Esophagus muscularis mucosa (tissue), 4 donors: ENCODE measurements at regions not wholly inside any gene's neighbourhood (a gene's known extent, or its start where the extent isn't known, plus 50 kb on each side); places are given as distances from the start of the nearest gene placed in this dataset.

Experiments used
- DNase-seq: peaks from one replicate; pipeline ENCODE4 v3.0.0-alpha.2; 2017; ENCODE audit errors: extremely low spot score
- H3K27ac ChIP-seq, 4 donors: fragments of 200-600 bp; sonication (generic); replicated peaks in 1 of 4; 1 replicate in 3 of 4; 2 replicates in 1 of 4; pipeline ENCODE4 v1.5.1; 2016 to 2019; ENCODE audit warnings: mild to moderate bottlenecking in 1 of 4
- H3K27me3 ChIP-seq, 4 donors: fragments of 200-600 bp; sonication (generic); one replicate each; pipeline versions ENCODE4 v1.5.1 to v1.6.0; 2016 to 2019
- H3K36me3 ChIP-seq, 4 donors: fragments of 200-600 bp; sonication (generic); one replicate each; pipeline ENCODE4 v1.5.1; 2016 to 2019
- H3K4me1 ChIP-seq, 4 donors: fragments of 200-600 bp; sonication (generic); one replicate each; pipeline ENCODE4 v1.5.1; 2016 to 2019
- H3K4me3 ChIP-seq, 4 donors: fragments of 200-600 bp; sonication (generic); 1 replicate in 2 of 4; 2 replicates in 2 of 4; pipeline ENCODE4 v1.5.1; 2016 to 2019; ENCODE audit warnings: mild to moderate bottlenecking in 4 of 4, moderate library complexity in 1 of 4
- H3K9me3 ChIP-seq, 4 donors: fragments of 200-600 bp; sonication (generic); 1 replicate in 3 of 4; 2 replicates in 1 of 4; pipeline ENCODE4 v1.5.1; 2016 to 2019
- EP300 ChIP-seq: sonication (generic); formaldehyde crosslinking; IDR thresholded peaks from one replicate; pipeline ENCODE4 v1.6.1; 2017; ENCODE audit warnings: antibody characterized with exemption
- POLR2A ChIP-seq: fragments of 450-650 bp; IDR thresholded peaks from one replicate; pipeline ENCODE4 v1.6.1; 2017; ENCODE audit warnings: antibody characterized with exemption, moderate library complexity, mild to moderate bottlenecking, low read depth
- POLR2AphosphoS5 ChIP-seq, 2 donors: sonication (generic); formaldehyde crosslinking; IDR thresholded peaks; one replicate each; pipeline ENCODE4 v1.6.1; 2017; ENCODE audit warnings: antibody characterized with exemption in 2 of 2
- WGBS: methylation state at CpG from one replicate; pipeline ENCODE4 v1.1.5; 2018; 5-methylcytosine and 5-hydroxymethylcytosine counted together
- intact Hi-C: fragments of 100-400 bp; cut with DNase I; formaldehyde crosslinking; loops from one replicate; pipeline ENCODE4 v1.15.1; 2023
- TF ChIP-seq, protein P1 (sequence below), 3 experiments: fragments of 200-600 bp in 2 of 3; fragments of 450-650 bp in 1 of 3; sonication (generic) in 2 of 3; IDR thresholded peaks; one replicate each; pipeline ENCODE4 v1.5.1; 2017 to 2019; ENCODE audit warnings: antibody characterized with exemption in 3 of 3, mild to moderate bottlenecking in 2 of 3, moderate library complexity in 1 of 3

- DNase-seq: no peak
- 87% methylated on average over 3 of the region's 3 CpGs for WGBS
These were observed 1008.6 kb downstream of the TSN start for GRCh38 chr2:122764014-122764413.

GRCh38 chr2:122780251-122780650 lies 1024.8 kb downstream of the TSN start:
- 90% methylated on average over 1 of the region's 1 CpG for WGBS
- Histone ChIP-seq H3K27ac (no peak overlapping the region), H3K27me3 (no peaks in the 10 kb centered on the region), H3K9me3 (peaks cover 0 to 3% (median 0%) of the 10 kb centered on the region in 4 donors), H3K36me3 (no peaks in the 10 kb centered on the region), H3K4me1 (no peaks in the 10 kb centered on the region), H3K4me3 (no peak overlapping the region)
- no peak for DNase-seq
- intact Hi-C loops: no loop called here
- TF ChIP-seq EP300: no peak
- TF ChIP-seq, protein P1, sequence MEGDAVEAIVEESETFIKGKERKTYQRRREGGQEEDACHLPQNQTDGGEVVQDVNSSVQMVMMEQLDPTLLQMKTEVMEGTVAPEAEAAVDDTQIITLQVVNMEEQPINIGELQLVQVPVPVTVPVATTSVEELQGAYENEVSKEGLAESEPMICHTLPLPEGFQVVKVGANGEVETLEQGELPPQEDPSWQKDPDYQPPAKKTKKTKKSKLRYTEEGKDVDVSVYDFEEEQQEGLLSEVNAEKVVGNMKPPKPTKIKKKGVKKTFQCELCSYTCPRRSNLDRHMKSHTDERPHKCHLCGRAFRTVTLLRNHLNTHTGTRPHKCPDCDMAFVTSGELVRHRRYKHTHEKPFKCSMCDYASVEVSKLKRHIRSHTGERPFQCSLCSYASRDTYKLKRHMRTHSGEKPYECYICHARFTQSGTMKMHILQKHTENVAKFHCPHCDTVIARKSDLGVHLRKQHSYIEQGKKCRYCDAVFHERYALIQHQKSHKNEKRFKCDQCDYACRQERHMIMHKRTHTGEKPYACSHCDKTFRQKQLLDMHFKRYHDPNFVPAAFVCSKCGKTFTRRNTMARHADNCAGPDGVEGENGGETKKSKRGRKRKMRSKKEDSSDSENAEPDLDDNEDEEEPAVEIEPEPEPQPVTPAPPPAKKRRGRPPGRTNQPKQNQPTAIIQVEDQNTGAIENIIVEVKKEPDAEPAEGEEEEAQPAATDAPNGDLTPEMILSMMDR (IDR thresholded peaks at IDR 0.05): no peak
- TF ChIP-seq POLR2A: no peak
- TF ChIP-seq POLR2AphosphoS5 (IDR thresholded peaks at IDR 0.05): no peak

More at GRCh38 chr2:122764014-122764413, 1008.6 kb downstream of the TSN start:
- H3K27me3 ChIP-seq: no peaks in the 10 kb centered on the region
- H3K4me3 ChIP-seq: no peak overlapping the region
- TF ChIP-seq POLR2AphosphoS5 (IDR thresholded peaks at IDR 0.05) (no peak), POLR2A (no peak), EP300 (no peak)
- TF ChIP-seq, protein P1 (IDR thresholded peaks at IDR 0.05): no peak
- no peaks in the 10 kb centered on the region for H3K4me1 ChIP-seq
- intact Hi-C loops: no loop called here
- peaks cover 0 to 23% (median 11%) of the 10 kb centered on the region in 4 donors for H3K9me3 ChIP-seq
- no peak overlapping the region for H3K27ac ChIP-seq
- no peaks in the 10 kb centered on the region for H3K36me3 ChIP-seq

DNA sequence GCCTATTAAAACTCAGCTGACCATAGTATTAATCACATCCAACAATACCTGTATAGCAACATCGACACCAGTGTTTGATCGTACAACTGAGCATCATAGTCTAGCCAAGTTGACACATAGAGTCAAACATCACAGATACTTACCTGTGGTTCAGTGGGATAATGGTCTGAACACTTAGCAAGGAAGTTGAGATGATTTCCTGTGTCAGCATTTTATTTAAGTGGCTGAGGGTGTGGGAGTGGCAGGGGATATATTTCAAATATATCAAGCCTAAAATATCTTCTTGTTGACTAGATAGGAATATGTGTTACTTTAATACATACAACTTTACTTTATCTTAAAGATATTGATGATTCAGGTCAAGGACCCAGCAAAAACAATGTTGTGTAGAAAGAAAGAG lies 1038.6 kb downstream of the TSN start:
- Histone ChIP-seq H3K4me1 (no peaks in the 10 kb centered on the region), H3K27ac (no peak overlapping the region), H3K36me3 (no peaks in the 10 kb centered on the region), H3K27me3 (no peaks in the 10 kb centered on the region), H3K4me3 (no peak overlapping the region), H3K9me3 (no peaks in the 10 kb centered on the region)
- no peak for DNase-seq
- WGBS: 100% methylated on average over 2 of the region's 2 CpGs
- TF ChIP-seq, protein P1 (IDR thresholded peaks at IDR 0.05): no peak
- TF ChIP-seq POLR2AphosphoS5 (IDR thresholded peaks at IDR 0.05): no peak
- TF ChIP-seq EP300: no peak
- no peak for TF ChIP-seq POLR2A
- intact Hi-C loops: no loop called here

DNA sequence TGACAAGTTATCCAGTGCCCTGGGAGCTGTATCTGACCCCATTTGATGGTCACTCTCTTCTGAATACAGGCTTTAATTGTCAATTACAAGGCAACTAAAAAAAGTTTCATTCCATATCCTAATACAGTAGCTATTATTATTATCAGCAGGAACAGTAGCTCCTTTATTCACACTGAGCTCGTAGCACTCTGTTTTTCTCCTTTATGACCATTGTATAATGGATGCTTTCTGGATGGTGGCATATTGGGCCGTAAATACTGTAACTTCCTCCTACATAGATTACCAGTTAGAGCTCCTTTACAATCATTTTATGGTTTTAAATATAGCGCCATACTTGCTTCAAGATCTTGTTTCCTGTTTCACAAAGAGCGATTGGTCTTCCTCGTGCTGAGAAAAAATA lies 1040.3 kb downstream of the TSN start:
- Histone ChIP-seq H3K27me3 (no peaks in the 10 kb centered on the region), H3K9me3 (no peaks in the 10 kb centered on the region), H3K36me3 (no peaks in the 10 kb centered on the region), H3K4me1 (no peaks in the 10 kb centered on the region), H3K27ac (no peak overlapping the region), H3K4me3 (no peak overlapping the region)
- no peak for DNase-seq
- intact Hi-C loops: no loop called here
- WGBS: 84% methylated on average over 5 of the region's 5 CpGs
- TF ChIP-seq POLR2A (no peak), EP300 (no peak), POLR2AphosphoS5 (IDR thresholded peaks at IDR 0.05) (no peak)
- TF ChIP-seq, protein P1 (IDR thresholded peaks at IDR 0.05): no peak

- H3K36me3 ChIP-seq: no peaks in the 10 kb centered on the region
- intact Hi-C loops: no loop called here
- H3K4me1 ChIP-seq: no peaks in the 10 kb centered on the region
- no peaks in the 10 kb centered on the region for H3K9me3 ChIP-seq
- no peaks in the 10 kb centered on the region for H3K27me3 ChIP-seq
- TF ChIP-seq POLR2A: no peak
- no peak for TF ChIP-seq EP300
- no peak for TF ChIP-seq POLR2AphosphoS5 (IDR thresholded peaks at IDR 0.05)
- TF ChIP-seq, protein P1 (IDR thresholded peaks at IDR 0.05): no peak
- H3K27ac ChIP-seq: no peak overlapping the region
- no peak overlapping the region for H3K4me3 ChIP-seq
- DNase-seq: no peak
These were observed 1043.9 kb downstream of the TSN start for GRCh38 chr2:122799391-122799790.
